GM18951 (cell line): ENCODE measurements at regions not wholly inside any gene's neighbourhood (a gene's known extent, or its start where the extent isn't known, plus 50 kb on each side); places are given as distances from the start of the nearest gene placed in this dataset.

Experiments used
- POLR2A ChIP-seq: IDR thresholded peaks from 4 replicates; pipeline ENCODE4 v1.6.1; 2011; ENCODE audit warnings: mild to moderate bottlenecking; ENCODE audit not compliant: insufficient read length, insufficient read depth; ENCODE audit errors: extremely low read depth
- in situ Hi-C: fragments of 300-500 bp; cut with MboI; formaldehyde crosslinking; loops from one replicate; pipeline ENCODE4 v1.12.0; 2022; ENCODE audit warnings: low sequenced_read_pairs, mixed read lengths, inconsistent platforms; ENCODE audit not compliant: unreplicated experiment

GRCh38 chr2:217382794-217383193 is 522.9 kb upstream of the TNP1 start:
- in situ Hi-C loops = no loop called here
- TF ChIP-seq POLR2A = no peak

GRCh38 chr2:217379807-217380206 is 519.9 kb upstream of the TNP1 start:
- TF ChIP-seq POLR2A = no peak
- in situ Hi-C loops = no loop called here

- in situ Hi-C loops = no loop called here
- no peak for TF ChIP-seq POLR2A
These were observed 512.9 kb upstream of the TNP1 start for GRCh38 chr2:217372794-217373193.

GRCh38 chr2:217371781-217372213 is 511.9 kb upstream of the TNP1 start:
- in situ Hi-C loops = no loop called here
- TF ChIP-seq POLR2A = no peak

GRCh38 chr2:217370391-217370790 is 510.5 kb upstream of the TNP1 start:
- in situ Hi-C loops = no loop called here

GRCh38 chr2:217367464-217367863 is 507.6 kb upstream of the TNP1 start:
- no peak for TF ChIP-seq POLR2A
- in situ Hi-C loops = no loop called here

More at GRCh38 chr2:217370391-217370790, 510.5 kb upstream of the TNP1 start:
- no peak for TF ChIP-seq POLR2A

- no peak for TF ChIP-seq POLR2A
These were observed 507.1 kb upstream of the TNP1 start for GRCh38 chr2:217366966-217367365.

GRCh38 chr2:217366266-217366895 is 506.5 kb upstream of the TNP1 start:
- TF ChIP-seq POLR2A = no peak
- in situ Hi-C loops = no loop called here

More at GRCh38 chr2:217366966-217367365, 507.1 kb upstream of the TNP1 start:
- in situ Hi-C loops = no loop called here

- in situ Hi-C loops = no loop called here
- TF ChIP-seq POLR2A = no peak
These were observed 505.8 kb upstream of the TNP1 start for GRCh38 chr2:217365656-217366055.

GRCh38 chr2:217364224-217364623 is 504.4 kb upstream of the TNP1 start:
- no peak for TF ChIP-seq POLR2A
- in situ Hi-C loops = no loop called here

- in situ Hi-C loops = no loop called here
- TF ChIP-seq POLR2A = no peak
These were observed 503.6 kb upstream of the TNP1 start for GRCh38 chr2:217363470-217363869.

GRCh38 chr2:217362710-217363109 is 502.8 kb upstream of the TNP1 start:
- in situ Hi-C loops = no loop called here
- TF ChIP-seq POLR2A = no peak

- in situ Hi-C loops = no loop called here
- TF ChIP-seq POLR2A = no peak
These were observed 502.4 kb upstream of the TNP1 start for GRCh38 chr2:217362286-217362685.

GRCh38 chr2:217361483-217361880 is 501.6 kb upstream of the TNP1 start:
- in situ Hi-C loops = no loop called here
- no peak for TF ChIP-seq POLR2A
